NCI-H128 (cell line): ENCODE measurements at regions not wholly inside any gene's neighbourhood (a gene's known extent, or its start where the extent isn't known, plus 50 kb on each side); places are given as distances from the start of the nearest gene placed in this dataset.
A peak's percentile ranks its signal among the peaks of the same experiment; 100 is the strongest.
"Not testable (repeated sequence)": the region's sequence is repeated elsewhere in the genome, so short reads cannot be mapped to it uniquely, and the experiment has no call there.

Source experiments
- DNase-seq: peaks from one replicate; lab custom pipeline; 2025; ENCODE audit not compliant: unreplicated experiment; lab: John Stamatoyannopoulos, UW

DNA sequence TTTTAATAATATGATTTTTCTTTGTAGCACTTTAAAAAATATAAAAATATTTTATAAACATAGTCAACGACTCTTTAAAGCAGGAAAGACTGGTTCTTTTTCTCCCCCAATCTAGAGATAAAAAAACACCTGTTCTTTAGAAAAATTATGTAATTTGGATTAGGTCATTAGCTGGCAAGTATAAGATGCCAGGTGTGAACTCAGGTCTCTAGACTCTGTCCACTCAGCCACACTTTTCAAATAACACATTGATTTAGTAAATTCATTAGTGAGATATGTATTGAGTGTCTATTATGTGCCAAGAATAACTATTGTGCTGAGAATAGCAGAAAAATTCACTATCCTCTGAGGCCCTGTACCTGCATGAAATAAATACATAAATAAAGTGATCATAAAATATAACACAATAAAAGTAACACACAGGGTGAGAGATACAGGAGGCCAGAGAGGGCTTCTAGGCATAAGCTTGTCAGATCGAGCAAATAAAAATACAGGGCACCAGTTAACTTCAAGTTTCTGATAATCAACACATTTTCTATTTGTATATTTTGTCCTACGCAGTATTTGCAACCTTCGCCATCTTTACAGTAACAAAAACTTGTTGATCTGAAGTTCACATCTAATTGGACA is 867.1 kb upstream of the GBE1 start:
- no peak for DNase-seq

DNA sequence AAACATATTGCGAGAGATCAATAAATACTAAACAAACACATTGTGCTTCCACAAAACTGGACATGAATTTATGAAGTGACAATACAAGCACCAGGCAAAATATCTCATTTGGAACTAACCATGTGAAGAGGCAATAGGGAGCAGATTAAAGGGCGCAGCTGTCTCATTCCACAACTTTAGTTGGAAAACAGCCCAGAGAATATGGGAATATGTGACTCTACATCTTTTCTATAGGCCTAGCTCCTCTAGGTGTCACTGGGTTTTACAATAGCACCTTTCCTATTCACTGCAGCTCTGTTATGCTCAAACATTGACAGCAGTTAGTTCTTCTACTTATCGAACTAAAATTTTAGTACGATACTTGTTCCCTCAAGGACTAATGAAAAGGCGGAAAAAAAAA is 866.3 kb upstream of the GBE1 start:
- DNase-seq, result no peak

DNA sequence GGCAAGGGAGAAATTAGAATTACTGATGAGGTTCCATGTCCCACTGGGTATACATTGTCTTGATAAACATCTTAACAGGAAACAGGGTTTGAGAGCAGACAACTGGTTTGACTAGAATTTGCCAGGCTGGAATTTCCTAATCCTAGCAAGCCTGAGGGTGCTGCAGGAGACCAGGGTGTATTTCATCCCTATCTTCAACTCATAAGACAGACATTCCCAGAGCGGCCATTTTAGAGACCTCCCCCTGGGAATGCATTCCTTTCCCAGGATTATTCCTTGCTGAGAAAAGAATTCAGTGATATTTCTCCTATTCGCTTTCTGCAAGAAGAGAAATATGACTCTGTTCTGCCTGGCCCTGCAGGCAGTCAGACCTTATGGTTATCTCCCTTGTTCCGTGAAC is 859.3 kb upstream of the GBE1 start:
- DNase-seq, result not testable (repeated sequence)

DNA sequence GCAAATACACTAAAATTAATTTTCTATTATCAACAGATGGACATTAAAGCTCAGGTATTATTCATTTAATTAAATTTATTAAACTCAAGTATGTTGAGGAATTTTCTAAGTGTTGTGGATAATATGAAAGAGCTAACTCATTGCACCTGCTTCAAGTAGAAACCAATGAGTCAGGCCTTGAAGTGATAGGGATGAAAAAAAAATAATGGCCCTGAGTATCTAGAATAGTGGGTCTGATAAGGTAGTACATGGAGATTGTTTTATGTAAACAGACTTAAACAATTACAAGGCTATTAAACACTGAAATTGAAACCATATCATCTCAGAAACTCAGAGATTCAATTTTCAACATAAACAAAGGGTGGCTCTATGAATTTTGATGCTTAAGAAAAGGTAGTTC is 857.1 kb upstream of the GBE1 start:
- DNase-seq, result no peak

DNA sequence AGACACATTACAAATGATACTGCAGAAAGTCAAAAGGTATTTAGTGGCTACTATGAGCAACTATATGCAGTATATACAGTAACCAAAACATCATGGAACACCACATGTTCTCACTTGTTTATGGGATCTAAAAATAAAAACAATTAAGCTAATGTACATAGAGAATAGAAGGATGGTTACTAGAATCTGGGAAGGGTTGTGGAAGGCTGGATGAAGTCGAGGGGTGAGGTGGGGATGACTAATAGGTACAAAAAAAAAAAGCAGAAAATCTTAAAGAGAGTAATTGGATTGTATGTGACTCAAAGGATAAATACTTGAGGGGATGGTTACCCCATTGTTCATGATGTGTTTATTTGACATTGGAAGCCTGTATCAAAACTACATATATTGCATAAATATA is 848.8 kb upstream of the GBE1 start:
- no peak for DNase-seq

DNA sequence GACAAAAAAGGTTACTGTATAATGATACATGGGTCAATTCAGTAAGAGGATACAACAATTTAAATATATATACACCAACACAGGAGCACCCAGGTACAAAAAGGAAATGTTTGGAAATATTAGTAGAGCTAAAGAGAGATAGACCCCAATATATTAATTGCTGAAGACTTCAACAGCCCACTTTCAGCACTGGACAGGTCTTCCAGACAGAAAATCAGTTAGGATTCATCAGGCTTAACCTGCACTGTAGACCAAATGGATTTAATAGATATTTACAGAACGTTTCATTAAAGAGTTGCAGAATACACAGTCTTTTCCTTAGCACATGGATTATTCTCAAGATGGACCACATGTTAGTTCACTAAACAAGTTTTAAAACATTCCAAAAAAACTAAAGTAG is 845.9 kb upstream of the GBE1 start:
- no peak for DNase-seq

DNA sequence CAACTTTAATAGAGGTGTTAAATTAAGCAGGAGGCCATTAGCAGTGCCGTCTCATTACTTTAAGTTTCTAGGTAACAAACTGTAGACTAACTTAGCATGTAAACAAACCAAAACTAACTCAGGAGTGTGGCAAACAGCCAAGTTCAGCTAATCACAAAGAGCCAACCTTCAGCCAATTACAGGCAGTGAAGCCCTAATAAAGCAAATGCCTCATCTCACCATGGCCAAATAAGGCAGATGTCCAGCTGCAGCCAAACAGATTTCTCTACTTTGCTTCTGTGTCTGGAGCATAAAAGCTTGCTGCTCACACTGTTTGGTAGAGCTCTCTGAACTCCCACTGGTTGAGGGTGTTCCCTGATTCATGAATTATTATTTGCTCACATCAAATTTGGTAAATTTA is 835.4 kb upstream of the GBE1 start:
- DNase-seq, result no peak

DNA sequence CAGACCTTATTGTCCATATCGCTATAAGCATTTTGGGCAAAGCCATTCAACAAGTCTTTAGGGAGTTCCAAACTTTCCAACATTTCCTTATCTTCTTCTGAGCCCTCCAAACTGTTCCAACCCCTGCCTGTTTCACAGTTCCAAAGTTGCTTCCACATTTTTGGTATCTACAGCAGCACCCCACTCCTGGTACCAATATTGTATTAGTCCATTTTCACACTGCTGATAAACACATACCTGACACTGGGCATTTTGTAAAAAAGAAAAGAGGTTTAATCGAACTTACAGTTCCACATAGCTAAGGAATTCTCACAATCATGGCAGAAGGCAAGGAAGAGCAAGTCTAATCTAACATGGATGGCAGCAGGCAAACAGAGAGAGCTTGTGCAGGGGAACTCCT is 834.1 kb upstream of the GBE1 start:
- no peak for DNase-seq

DNA sequence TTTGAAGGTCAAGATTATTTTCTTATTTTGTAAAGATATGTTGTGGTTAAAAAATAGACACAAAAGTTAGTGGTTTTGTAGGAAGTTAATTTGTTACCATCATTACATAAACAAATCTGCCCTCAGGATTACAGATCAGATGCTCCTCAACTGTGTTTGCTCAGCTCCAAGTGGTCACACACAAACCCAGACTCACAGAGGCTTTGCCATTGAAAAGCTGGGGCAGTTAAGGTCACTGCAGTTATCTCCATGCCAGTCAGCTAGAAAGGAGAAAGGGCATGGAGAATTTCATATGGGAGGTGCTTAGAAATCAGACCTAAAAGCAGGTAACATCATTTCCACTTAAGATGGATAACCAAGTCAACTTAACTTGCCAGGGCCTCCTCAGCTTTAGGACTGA is 825.7 kb upstream of the GBE1 start:
- DNase-seq, result no peak

DNA sequence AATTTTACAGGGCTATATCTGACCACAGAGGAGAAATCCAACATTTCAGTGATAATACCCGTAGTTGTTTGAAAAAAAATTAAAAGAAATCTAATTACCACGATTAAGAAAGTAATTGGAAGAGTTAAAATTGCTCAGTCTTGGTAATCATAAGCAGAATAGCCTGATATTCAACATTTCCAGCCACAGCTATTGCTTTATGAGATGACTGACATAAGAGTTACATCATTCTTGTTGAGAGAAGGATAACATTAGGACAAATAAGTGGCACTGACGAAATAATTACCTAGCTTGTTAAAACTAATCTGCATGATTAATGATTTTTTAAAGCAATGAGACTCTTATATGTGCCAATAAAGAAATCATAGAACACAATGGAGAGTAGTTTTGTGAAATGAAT is 825.0 kb upstream of the GBE1 start:
- no peak for DNase-seq

DNA sequence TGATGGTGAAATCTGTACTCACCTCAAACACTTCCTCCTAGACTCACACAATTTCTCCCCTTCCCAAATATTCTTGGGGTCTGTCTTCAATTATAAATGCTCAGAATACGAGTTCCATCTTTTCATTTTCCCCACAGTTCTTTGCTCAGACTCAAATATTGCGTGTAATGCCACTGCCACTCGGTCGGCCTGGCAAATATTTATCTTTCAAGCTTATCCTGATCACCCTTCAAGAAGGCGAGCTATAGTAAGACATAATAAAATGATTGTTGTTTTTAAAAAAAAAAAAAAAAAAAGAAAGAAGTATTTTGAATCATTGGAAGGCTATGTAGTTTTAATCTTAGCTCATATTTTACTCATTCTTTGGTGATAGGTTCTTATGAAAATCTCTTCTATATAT is 824.6 kb upstream of the GBE1 start:
- DNase-seq, result not testable (repeated sequence)

DNA sequence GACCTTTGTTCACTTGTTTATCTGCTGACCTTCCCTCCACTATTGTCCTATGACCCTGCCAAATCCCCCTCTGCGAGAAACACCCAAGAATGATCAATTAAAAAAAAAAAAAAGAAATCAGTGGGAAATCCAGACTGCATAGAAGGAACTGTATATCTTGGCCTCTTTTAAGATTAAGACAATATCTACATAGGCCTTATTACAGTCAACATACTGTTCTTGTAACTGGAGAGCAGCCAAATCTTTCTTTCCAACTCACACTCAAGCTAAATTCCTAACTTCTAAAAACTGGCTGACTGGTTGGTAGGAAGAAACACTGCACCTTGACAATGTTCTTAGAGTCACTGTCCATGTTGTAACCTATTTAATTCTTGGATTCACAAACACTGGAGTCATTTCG is 824.1 kb upstream of the GBE1 start:
- not testable (repeated sequence) for DNase-seq

DNA sequence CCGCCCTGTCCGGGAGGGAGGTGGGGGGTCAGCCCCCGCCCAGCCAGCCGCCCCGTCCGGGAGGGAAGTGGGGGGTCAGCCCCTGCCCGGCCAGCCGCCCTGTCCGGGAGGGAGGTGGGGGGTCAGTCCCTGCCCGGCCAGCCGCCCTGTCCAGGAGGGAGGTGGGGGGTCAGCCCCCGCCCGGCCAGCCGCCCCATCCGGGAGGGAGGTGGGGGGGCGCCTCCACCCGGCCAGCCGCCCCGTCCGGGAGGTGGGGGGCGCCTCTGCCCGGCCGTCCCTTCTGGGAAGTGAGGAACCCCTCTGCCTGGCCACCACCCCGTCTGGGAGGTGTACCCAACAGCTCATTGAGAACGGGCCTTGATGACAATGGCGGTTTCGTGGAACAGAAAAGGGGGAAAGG is 823.4 kb upstream of the GBE1 start:
- DNase-seq, result not testable (repeated sequence)

DNA sequence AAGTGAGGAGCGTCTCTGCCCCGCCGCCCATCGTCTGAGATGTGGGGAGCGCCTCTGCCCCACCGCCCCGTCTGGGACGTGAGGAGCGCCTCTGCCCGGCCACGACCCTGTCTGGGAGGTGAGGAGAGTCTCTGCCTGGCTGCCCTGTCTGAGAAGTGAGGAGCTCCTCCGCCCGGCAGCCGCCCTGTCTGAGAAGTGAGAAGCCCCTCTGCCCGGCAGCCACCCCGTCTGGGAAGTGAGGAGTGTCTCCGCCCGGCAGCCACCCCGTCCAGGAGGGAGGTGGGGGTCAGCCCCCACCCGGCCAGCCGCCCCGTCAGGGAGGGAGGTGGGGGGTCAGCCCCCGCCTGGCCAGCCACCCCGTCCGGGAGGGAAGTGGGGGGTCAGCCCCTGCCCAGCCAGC is 823.0 kb upstream of the GBE1 start:
- DNase-seq, result not testable (repeated sequence)

DNA sequence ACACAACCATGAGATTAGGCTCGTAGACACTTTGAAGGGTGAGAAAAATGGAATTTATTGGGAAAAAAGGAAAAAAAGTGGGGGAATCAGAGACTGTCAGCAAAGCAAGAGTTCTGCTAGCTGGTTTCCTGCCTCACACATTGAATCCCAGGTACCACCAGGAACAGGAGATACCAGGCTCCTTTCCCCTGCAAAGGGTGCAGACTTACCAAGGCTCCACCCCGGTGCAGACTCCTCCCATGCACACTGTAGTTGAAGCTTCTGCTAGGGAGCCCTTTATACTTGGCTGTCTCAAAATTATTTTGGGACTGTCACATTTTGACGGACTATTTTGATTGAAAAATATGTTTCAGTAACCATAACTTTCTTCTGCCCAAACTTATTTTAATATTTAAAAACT is 819.9 kb upstream of the GBE1 start:
- DNase-seq, result no peak

DNA sequence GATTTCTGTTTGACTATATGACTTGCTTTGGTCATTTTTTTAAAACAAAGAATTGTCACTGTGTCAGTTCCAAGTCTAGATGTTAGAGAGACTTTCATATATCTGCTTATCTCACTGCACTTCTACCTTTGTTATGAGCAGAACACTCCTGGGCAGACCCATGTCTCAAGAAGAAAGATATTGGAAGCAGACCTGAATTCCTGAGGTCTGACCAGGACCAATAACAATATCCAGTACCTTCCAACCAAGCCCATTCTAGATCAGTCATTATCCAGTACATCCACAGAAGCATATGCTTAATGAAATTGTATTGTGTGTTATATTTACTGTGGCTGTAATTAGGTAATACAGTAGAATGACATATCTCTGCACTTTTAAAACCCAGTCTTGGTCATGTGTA is 811.3 kb upstream of the GBE1 start:
- DNase-seq, result no peak

DNA sequence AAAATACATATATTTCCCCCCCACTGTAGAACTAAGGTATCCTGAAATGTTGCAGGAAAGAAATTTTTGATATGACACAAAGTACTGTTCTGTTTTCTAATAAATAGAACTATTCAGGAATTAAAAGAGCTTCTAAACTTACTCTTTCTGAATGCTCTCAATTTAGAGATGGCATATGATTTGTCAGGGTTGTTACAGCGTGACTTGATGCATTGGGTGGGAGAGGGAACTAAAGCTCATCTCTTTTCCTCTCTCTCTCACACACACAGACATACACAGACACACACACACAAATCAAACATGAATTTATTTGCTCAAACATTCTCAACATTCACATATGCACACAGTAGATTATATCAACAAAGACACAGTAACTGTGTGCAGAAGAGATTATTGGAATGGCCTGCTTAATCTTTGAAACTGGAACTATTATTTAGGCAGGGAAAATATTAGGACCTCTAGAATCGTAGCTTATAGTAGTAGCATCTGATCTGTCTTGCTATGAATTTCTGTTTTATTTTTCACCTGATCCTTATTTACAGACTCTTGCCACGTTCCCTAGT is 807.4 kb upstream of the GBE1 start:
- no peak for DNase-seq

DNA sequence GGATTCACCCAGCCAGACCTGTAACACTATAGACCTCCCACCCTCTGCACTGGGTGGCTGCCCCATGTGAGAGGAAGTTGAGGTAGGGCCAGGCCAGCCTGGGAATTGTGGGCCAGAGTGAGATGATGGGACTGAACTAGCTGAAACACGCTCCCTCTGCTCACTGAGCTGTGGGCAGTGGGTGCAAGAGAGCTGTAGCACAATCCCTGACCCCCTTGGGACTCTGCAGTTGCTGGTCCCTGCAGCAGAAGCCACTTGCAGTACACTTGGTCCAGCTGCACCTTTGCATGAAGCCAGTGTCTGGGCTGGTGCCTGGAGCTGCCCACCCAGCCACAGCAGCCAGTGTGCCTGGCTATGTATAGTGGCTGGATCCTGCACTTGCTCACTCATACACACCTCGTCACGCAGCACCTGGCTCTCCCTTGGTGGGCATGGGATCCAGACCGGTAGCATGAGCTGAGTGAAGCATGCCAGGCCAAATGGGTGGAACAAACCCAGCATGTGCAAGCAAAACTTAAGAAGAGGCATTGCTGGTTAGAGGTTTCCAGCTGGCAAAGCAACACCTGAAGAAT is 805.7 kb upstream of the GBE1 start:
- DNase-seq, result no peak

DNA sequence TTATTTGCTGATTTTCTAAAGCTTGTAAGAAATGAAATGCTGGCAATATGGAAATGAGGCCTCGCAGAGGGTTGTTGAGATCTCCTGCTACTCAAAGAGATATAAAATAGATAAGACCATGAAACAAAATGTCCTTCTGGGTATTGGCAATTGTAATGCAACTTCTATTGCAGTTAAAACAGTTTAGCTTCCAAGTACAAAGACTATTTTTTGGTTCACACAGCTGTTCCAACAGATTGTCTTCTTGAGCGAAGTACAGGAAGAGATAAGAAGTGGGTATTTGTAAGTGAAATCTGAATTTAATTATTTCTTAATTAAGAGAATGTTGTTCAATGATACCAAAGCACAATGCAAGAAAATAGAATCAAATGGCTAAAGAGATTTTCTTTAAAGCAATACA is 801.5 kb upstream of the GBE1 start:
- DNase-seq, result no peak

DNA sequence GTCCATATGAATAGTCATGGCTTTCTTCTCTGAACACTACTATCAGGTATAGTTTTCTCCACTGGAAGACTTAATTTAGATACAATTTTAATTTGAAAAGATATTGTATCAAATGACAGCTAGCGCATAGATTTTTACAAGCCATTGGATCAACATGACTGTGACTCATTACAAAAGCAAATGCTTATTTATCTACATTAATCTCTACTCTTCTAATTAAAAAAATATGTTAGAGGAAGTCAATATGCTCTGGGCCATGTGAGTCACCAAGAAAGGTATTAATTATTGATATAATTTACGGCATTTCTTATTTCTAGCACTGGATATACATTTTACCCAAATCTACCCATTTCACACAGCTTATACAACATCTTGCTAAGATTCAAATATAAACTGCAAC is 800.3 kb upstream of the GBE1 start:
- DNase-seq, result no peak

DNA sequence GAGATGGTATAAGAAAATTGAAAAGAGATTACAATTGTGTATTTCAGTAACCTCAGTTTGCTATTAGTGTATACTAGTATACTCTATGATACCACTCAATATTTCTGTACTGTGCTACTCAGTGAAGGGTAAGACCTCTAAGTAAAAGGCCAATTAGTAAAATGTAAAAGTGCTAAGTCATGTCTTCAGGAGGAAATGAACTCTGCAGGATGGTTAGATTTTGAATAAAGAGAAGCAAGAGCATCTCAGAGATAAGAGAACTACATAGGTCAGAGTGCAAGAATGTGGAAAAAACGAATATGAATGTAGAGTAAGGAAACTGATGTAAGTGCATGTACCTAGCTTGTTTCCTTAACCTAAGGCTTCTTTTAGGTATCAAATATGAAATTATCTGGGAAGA is 796.6 kb upstream of the GBE1 start:
- no peak for DNase-seq

DNA sequence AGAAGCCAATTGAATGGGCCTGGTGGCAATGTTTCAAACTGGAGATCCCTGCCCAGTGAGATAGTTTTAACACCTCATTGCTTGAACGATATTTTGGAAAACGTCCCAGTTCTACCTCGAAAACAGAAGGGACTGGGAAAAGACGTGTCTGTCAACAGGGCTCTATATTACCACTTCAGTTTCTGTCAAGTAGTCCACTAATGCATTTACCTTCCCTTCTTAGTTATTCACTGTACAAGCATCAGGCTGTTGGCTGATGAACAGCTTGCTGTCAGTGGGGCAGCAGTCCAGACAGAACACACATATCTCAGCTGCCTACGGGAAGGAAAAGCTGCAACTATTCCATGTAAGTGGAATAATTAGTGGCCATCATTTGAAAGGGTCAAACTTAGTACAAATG is 794.7 kb upstream of the GBE1 start:
- peak; percentile 90 for DNase-seq

DNA sequence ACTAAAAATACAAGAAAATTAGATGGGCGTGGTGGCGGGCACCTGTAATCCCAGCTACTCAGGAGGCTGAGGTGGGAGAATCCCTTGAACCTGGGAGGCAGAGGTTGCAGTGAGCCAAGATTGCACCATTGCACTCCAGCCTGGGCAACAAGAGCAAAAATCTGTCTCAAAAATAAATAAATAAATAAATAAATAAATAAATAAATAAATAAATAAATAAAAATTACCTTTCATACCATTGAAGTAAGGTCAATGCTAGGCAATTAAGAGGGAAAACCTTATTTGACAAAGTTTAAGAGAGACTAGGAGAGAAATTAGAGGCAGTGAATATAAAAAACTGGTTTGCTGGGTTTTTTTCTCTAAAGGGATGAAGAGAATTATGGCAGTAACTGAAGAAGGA is 781.1 kb upstream of the GBE1 start:
- not testable (repeated sequence) for DNase-seq
